PC-3 (cell line): ENCODE measurements at regions not wholly inside any gene's neighbourhood (a gene's known extent, or its start where the extent isn't known, plus 50 kb on each side); places are given as distances from the start of the nearest gene placed in this dataset.

ENCODE experiments used
- EZH2 ChIP-seq: fragments of 300-600 bp; sonication (generic); IDR thresholded peaks from one replicate; pipeline ENCODE4 v1.6.1; 2017; ENCODE audit warnings: antibody characterized with exemption, mild to moderate bottlenecking, low read length; ENCODE audit not compliant: unreplicated experiment
- EZH2phosphoT487 ChIP-seq: fragments of 300-600 bp; sonication (generic); IDR thresholded peaks from 2 replicates; pipeline ENCODE4 v1.6.1; 2018; ENCODE audit warnings: mild to moderate bottlenecking, antibody characterized with exemption, low read length, borderline replicate concordance
- TF ChIP-seq, protein P1 (sequence below): fragments of 300-600 bp; sonication (generic); conservative IDR thresholded peaks from 2 replicates; pipeline ENCODE4 v1.5.1; 2017; ENCODE audit warnings: antibody characterized with exemption, low read depth, mild to moderate bottlenecking, low read length

DNA sequence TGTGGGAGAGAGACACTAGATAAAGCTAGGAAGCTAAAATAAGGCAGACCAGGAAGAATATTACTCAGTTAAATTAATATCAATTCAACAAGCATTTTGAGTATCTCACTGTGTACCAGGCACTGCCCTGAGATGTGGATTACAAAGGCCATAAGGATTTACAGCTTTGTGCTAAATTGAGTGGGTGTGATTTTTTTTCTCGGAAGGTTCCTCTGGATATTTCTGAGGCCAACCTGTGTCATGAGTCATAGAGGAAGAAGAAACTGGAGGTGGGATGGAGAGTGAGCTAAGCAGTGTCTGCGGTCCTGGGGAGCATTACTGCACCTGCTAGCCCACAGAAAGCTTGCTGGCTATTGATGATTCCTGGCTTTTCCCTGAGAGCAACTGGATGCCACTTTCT lies 135.2 kb downstream of the RFPL4B start:
- TF ChIP-seq, protein P1, sequence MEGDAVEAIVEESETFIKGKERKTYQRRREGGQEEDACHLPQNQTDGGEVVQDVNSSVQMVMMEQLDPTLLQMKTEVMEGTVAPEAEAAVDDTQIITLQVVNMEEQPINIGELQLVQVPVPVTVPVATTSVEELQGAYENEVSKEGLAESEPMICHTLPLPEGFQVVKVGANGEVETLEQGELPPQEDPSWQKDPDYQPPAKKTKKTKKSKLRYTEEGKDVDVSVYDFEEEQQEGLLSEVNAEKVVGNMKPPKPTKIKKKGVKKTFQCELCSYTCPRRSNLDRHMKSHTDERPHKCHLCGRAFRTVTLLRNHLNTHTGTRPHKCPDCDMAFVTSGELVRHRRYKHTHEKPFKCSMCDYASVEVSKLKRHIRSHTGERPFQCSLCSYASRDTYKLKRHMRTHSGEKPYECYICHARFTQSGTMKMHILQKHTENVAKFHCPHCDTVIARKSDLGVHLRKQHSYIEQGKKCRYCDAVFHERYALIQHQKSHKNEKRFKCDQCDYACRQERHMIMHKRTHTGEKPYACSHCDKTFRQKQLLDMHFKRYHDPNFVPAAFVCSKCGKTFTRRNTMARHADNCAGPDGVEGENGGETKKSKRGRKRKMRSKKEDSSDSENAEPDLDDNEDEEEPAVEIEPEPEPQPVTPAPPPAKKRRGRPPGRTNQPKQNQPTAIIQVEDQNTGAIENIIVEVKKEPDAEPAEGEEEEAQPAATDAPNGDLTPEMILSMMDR = no peak
- TF ChIP-seq EZH2 = no peak
- TF ChIP-seq EZH2phosphoT487 = no peak
